ENCODE measurements at regions not wholly inside any gene's neighbourhood (a gene's known extent, or its start where the extent isn't known, plus 50 kb on each side); places are given as distances from the start of the nearest gene placed in this dataset.

DNA sequence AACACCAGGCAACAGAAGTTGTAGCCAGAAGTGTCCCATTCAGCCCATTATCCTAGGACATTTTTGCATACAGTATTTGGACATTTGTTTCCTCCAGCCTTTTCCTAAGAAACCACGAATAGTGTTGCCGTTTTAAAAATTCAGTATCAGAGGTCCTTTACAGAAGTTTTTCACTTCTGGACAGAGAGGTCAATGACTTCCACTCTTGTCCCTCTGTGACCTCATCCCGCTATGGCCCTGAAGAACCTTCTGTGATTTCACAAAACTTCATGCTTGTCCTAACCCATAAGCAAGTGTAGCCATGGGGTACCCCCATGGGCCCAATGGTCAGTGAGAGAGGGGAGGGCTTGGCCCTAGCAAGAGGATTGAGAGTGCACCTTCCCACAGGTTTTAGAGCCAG is 364.8 kb downstream of the TNS3 start:
- H3K9me3 Mint-ChIP-seq = no peaks in the 10 kb centered on the region
- no peak overlapping the region for H2AFZ ChIP-seq
- no peak for DNase-seq (ENCODE audit: low spot score)
- no peaks in the 10 kb centered on the region for H4K20me1 ChIP-seq (replicated peaks; ENCODE audit: insufficient read depth)
- no peaks in the 10 kb centered on the region for H3K4me1 ChIP-seq (ENCODE audit: insufficient read depth)
- H3K9me2 ChIP-seq (ENCODE audit: insufficient read depth) = no peaks in the 10 kb centered on the region
- ATAC-seq = no peak
- no peaks in the 10 kb centered on the region for H3K79me2 ChIP-seq (replicated peaks; ENCODE audit: insufficient read depth)
- no peak overlapping the region for H3K27ac ChIP-seq (ENCODE audit: low read depth)
- H3K4me1 Mint-ChIP-seq = peaks cover 3% of the 10 kb centered on the region; the same call in 2 of the 3 replicates
- H3K36me3 Mint-ChIP-seq (ENCODE audit: low read depth) = no peaks in the 10 kb centered on the region; the same call in 2 of the 3 replicates
- no peaks in the 10 kb centered on the region for H3F3A ChIP-seq (replicated peaks; ENCODE audit: low read depth)
- no peak for TF ChIP-seq ZNF114 (CRISPR knock-in tag; IDR thresholded peaks at IDR 0.05)
- TF ChIP-seq ZNF331 (CRISPR knock-in tag; IDR thresholded peaks at IDR 0.05; ENCODE audit: low read depth) = no peak
- TF ChIP-seq POLR2AphosphoS5 (IDR thresholded peaks at IDR 0.05; ENCODE audit: low read depth) = no peak
- TF ChIP-seq, protein P1, sequence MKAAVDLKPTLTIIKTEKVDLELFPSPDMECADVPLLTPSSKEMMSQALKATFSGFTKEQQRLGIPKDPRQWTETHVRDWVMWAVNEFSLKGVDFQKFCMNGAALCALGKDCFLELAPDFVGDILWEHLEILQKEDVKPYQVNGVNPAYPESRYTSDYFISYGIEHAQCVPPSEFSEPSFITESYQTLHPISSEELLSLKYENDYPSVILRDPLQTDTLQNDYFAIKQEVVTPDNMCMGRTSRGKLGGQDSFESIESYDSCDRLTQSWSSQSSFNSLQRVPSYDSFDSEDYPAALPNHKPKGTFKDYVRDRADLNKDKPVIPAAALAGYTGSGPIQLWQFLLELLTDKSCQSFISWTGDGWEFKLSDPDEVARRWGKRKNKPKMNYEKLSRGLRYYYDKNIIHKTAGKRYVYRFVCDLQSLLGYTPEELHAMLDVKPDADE (IDR thresholded peaks at IDR 0.05) = no peak
- TF ChIP-seq, protein P2, sequence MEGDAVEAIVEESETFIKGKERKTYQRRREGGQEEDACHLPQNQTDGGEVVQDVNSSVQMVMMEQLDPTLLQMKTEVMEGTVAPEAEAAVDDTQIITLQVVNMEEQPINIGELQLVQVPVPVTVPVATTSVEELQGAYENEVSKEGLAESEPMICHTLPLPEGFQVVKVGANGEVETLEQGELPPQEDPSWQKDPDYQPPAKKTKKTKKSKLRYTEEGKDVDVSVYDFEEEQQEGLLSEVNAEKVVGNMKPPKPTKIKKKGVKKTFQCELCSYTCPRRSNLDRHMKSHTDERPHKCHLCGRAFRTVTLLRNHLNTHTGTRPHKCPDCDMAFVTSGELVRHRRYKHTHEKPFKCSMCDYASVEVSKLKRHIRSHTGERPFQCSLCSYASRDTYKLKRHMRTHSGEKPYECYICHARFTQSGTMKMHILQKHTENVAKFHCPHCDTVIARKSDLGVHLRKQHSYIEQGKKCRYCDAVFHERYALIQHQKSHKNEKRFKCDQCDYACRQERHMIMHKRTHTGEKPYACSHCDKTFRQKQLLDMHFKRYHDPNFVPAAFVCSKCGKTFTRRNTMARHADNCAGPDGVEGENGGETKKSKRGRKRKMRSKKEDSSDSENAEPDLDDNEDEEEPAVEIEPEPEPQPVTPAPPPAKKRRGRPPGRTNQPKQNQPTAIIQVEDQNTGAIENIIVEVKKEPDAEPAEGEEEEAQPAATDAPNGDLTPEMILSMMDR (conservative IDR thresholded peaks at IDR 0.05; ENCODE audit: low read depth in 2 of 2) = no peak
- TF ChIP-seq EZH2 (IDR thresholded peaks at IDR 0.05; ENCODE audit: low read depth, unreplicated experiment) = no peak
- TF ChIP-seq, protein P3, sequence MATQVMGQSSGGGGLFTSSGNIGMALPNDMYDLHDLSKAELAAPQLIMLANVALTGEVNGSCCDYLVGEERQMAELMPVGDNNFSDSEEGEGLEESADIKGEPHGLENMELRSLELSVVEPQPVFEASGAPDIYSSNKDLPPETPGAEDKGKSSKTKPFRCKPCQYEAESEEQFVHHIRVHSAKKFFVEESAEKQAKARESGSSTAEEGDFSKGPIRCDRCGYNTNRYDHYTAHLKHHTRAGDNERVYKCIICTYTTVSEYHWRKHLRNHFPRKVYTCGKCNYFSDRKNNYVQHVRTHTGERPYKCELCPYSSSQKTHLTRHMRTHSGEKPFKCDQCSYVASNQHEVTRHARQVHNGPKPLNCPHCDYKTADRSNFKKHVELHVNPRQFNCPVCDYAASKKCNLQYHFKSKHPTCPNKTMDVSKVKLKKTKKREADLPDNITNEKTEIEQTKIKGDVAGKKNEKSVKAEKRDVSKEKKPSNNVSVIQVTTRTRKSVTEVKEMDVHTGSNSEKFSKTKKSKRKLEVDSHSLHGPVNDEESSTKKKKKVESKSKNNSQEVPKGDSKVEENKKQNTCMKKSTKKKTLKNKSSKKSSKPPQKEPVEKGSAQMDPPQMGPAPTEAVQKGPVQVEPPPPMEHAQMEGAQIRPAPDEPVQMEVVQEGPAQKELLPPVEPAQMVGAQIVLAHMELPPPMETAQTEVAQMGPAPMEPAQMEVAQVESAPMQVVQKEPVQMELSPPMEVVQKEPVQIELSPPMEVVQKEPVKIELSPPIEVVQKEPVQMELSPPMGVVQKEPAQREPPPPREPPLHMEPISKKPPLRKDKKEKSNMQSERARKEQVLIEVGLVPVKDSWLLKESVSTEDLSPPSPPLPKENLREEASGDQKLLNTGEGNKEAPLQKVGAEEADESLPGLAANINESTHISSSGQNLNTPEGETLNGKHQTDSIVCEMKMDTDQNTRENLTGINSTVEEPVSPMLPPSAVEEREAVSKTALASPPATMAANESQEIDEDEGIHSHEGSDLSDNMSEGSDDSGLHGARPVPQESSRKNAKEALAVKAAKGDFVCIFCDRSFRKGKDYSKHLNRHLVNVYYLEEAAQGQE (IDR thresholded peaks at IDR 0.05; ENCODE audit: unreplicated experiment) = no peak
- TF ChIP-seq, protein P4, sequence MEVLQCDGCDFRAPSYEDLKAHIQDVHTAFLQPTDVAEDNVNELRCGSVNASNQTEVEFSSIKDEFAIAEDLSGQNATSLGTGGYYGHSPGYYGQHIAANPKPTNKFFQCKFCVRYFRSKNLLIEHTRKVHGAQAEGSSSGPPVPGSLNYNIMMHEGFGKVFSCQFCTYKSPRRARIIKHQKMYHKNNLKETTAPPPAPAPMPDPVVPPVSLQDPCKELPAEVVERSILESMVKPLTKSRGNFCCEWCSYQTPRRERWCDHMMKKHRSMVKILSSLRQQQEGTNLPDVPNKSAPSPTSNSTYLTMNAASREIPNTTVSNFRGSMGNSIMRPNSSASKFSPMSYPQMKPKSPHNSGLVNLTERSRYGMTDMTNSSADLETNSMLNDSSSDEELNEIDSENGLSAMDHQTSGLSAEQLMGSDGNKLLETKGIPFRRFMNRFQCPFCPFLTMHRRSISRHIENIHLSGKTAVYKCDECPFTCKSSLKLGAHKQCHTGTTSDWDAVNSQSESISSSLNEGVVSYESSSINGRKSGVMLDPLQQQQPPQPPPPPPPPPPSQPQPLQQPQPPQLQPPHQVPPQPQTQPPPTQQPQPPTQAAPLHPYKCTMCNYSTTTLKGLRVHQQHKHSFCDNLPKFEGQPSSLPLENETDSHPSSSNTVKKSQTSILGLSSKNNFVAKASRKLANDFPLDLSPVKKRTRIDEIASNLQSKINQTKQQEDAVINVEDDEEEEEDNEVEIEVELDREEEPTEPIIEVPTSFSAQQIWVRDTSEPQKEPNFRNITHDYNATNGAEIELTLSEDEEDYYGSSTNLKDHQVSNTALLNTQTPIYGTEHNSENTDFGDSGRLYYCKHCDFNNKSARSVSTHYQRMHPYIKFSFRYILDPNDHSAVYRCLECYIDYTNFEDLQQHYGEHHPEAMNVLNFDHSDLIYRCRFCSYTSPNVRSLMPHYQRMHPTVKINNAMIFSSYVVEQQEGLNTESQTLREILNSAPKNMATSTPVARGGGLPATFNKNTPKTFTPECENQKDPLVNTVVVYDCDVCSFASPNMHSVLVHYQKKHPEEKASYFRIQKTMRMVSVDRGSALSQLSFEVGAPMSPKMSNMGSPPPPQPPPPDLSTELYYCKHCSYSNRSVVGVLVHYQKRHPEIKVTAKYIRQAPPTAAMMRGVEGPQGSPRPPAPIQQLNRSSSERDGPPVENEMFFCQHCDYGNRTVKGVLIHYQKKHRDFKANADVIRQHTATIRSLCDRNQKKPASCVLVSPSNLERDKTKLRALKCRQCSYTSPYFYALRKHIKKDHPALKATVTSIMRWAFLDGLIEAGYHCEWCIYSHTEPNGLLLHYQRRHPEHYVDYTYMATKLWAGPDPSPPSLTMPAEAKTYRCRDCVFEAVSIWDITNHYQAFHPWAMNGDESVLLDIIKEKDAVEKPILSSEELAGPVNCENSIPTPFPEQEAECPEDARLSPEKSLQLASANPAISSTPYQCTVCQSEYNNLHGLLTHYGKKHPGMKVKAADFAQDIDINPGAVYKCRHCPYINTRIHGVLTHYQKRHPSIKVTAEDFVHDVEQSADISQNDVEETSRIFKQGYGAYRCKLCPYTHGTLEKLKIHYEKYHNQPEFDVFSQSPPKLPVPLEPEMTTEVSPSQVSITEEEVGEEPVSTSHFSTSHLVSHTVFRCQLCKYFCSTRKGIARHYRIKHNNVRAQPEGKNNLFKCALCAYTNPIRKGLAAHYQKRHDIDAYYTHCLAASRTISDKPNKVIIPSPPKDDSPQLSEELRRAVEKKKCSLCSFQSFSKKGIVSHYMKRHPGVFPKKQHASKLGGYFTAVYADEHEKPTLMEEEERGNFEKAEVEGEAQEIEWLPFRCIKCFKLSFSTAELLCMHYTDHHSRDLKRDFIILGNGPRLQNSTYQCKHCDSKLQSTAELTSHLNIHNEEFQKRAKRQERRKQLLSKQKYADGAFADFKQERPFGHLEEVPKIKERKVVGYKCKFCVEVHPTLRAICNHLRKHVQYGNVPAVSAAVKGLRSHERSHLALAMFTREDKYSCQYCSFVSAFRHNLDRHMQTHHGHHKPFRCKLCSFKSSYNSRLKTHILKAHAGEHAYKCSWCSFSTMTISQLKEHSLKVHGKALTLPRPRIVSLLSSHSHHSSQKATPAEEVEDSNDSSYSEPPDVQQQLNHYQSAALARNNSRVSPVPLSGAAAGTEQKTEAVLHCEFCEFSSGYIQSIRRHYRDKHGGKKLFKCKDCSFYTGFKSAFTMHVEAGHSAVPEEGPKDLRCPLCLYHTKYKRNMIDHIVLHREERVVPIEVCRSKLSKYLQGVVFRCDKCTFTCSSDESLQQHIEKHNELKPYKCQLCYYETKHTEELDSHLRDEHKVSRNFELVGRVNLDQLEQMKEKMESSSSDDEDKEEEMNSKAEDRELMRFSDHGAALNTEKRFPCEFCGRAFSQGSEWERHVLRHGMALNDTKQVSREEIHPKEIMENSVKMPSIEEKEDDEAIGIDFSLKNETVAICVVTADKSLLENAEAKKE (CRISPR knock-in tag; IDR thresholded peaks at IDR 0.05) = no peak
- TF ChIP-seq STAT1 (IDR thresholded peaks at IDR 0.05; ENCODE audit: unreplicated experiment) = no peak
- no peak for TF ChIP-seq CREB1 (CRISPR knock-in tag; IDR thresholded peaks at IDR 0.05; ENCODE audit: low read depth)
- no peak for TF ChIP-seq JUNB (IDR thresholded peaks at IDR 0.05; ENCODE audit: unreplicated experiment)
- no peak for TF ChIP-seq EZH2phosphoT487 (IDR thresholded peaks at IDR 0.05; ENCODE audit: unreplicated experiment)
- no peak overlapping the region for H3K4me3 ChIP-seq
- no peak overlapping the region for H3K4me2 ChIP-seq
- H3K27ac Mint-ChIP-seq = no peak overlapping the region
- H3K36me3 ChIP-seq (ENCODE audit: insufficient read depth) = no peaks in the 10 kb centered on the region
- no peak overlapping the region for H3K4me3 Mint-ChIP-seq
- no peaks in the 10 kb centered on the region for H3K27me3 ChIP-seq (ENCODE audit: insufficient read depth)
- H3K27me3 Mint-ChIP-seq (ENCODE audit: insufficient read depth, low read depth, poor library complexity) = no peaks in the 10 kb centered on the region
